NCI-H510A (cell line): ENCODE measurements at regions not wholly inside any gene's neighbourhood (a gene's known extent, or its start where the extent isn't known, plus 50 kb on each side); places are given as distances from the start of the nearest gene placed in this dataset.
"Not testable (repeated sequence)": the region's sequence is repeated elsewhere in the genome, so short reads cannot be mapped to it uniquely, and the experiment has no call there.

Experiments
- DNase-seq: peaks from one replicate; lab custom pipeline; 2025; lab: John Stamatoyannopoulos, UW

DNA sequence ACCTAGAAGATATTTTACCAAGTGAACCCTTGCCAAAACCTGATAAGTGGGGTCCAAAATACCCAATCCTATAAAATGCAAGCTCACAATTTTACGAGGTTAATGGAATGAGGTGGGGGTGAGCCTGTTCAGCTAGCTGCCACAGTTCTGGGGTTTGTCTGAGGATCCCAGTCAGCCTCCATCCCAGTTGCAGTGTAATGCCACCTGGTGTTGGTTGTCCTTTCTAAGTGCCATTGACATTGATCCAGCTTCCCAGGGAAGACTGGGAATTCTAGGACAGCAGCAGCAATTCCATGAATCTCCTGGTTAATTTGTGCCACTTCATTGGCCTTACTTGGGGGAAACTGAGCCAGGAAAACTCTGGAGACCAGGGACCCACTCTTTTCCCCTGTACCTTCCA lies 298.3 kb downstream of the RWDD3 start:
- DNase-seq = no peak

DNA sequence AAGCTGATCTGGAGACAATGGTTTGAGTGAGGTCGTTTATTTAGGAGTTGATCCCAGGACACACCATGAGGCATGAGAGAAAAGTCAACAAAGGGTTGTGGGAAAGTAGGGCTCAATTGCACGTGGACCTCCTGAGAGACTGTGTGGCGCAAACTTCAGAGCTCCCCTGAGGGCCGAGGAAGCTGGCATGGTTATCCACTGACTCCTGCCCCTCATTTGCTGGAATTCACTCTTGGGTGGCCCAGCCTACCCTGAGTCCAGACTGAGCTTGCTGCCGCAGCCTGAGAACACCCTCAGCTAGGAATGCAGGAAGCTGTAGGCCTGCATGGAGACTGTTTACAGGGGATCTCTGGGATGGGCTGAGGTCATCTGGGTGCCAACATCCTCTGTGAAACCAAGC lies 301.0 kb downstream of the RWDD3 start:
- DNase-seq = no peak

DNA sequence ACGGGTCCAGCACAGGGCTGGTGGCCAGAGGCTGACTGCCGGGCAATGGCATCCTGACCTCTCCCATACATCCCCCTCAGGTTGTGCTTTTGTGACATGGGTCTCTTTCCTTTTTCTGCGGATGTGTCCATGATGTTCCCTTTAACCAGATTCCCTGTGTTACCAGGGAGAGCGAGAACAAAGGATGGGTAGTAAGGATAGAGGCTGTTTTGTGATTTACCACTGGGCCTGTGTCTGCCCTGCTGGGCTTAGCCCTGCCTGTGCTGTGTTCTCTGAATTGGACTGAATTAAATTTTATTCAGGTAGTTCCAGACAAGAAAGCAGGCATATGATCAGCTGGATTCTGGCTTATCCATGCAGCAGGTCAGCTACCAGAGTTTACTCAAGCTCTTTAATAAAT lies 301.6 kb downstream of the RWDD3 start:
- DNase-seq = no peak

DNA sequence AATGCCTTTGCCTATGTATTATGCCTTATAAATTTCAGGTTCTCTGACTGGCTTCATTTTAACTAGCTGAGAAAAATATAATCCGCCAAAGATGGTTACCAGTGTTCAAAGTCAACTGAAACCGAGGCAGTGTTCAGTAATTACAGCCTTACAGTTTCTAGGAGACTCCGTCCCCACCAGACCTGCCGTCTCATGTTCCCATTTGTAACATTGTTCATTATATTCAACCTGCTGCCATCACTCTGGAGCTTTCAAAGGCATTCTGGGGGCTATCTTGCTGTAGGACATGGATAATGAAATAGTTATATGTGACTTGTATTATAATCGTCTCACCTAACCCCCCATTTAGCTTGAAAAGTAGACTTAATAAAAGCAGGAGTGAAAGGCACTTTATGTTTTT lies 302.5 kb downstream of the RWDD3 start:
- no peak for DNase-seq

DNA sequence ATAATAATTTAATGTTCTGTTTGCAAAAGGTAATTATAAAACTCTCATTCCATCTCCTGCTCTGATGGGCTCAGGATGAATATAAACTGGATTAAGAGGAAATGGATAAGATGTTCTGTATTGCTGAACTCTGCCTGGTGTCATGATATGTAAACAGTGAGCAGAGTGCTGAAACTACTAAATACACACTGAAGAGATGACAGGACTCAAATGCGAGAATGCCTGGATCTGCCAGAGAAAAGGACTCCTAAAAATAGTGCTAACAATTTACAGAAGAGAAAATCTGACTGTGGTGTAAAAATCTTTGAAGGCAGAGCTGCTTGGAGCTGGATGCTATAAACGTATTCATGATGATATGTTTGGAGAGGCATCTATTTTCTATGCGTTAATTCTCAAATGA lies 303.2 kb downstream of the RWDD3 start:
- DNase-seq = no peak

DNA sequence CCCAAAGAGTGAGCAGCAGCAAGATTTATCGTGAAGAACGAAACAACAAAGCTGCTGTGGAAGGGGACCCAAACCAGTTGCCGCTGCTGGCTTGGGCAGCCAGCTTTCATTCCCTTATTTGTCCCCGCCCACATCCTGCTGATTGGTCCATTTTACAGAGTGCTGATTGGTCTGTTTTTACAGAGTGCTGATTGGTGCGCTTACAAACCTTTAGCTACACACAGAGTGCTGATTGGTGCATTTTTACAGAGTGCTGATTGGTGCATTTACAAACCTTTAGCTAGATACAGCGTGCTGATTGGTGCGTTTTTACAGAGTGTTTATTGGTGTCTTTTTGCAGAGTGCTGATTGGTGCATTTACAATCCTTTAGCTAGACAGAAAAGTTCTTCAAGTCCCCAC lies 304.2 kb downstream of the RWDD3 start:
- DNase-seq = not testable (repeated sequence)

DNA sequence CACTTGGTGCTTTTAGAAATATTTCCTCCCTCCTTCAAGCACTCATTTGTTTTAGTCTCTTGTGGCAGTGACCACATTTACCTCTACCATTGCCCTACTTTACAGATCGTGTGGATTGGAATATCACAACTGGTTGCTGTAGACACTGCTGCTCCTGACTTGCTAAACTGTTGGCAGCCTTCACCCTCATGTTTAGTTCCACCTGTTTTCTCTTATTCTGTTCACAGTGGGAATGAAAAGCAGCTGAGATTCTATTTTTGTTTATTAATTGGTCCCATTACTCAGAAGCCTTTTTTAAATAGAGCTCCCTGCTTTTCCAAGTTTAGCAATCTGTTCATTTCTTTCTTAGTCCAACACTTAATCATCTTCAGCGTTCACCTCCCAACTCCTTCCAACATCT lies 308.9 kb downstream of the RWDD3 start:
- DNase-seq = no peak

DNA sequence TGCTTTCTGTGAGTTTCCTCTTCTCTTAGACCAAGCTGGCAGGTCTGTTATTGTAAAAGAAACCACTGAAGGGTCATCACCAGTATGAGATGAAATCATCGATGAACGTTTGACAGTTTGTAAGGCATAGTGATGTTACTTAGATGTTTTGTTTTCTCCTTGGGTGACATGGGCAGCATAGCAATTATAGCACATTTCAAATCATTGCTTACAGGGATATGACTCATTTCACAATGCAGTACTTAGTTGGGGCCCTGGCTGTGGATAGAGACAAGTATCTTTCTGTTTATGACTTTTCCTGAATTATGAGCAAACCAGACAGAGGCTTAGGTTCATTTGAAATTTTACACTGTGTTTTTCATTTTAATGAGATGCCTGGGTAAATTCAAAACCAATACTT lies 313.0 kb downstream of the RWDD3 start:
- no peak for DNase-seq

DNA sequence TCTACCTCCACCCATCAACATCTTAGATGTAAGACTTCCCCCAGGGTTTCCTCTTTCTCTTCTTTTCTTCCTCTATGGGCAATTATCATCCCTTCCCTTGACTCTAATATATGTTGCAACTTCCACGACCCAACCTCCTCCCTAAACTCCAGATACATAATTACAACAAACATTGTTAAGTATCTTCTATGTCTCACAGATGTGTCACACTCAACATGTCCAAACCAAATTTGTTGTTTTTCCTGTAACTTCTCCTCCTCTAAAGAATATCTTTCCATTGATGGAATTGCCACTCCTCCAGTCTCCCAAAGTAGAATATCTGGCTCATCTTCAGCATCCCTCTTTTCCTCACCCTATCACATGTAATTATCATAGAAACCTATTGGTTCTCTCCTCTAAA lies 314.2 kb downstream of the RWDD3 start:
- DNase-seq = no peak

DNA sequence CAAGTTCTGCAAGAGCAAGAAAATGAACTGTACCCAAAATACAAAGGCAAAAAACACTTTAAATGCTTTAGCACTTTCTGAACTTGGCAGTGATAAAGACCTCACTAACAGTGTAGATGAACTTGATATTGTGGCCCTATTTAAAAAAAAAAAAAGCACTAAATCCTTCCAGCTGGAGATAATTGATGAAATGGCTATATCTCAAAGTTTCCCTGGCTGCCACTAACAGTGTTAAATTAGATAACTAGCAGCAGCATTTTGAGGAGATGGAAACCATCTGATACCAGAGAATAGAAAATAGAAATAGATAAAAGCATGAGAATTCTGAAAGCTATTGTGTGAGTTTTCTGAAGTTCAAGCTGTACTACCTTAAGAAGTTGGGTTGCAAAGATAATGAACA lies 317.2 kb downstream of the RWDD3 start:
- no peak for DNase-seq

DNA sequence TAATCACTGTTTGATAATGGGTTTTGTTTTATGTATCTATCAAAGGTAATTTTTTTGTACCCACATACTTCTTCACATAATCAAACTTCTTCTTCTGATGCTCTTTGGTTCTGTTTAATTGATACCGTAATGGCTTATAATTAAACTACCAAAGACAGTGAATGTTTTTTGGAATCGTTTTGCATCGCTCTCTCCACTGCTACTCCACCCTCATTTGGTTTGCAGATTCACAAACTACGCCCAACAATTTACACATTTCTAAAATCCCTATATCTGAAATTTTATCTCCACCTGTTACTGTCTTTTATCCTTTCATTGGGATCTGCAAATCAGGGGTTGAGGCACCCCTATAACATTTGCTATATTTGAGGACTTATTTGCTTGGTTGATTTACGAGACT lies 319.6 kb downstream of the RWDD3 start:
- no peak for DNase-seq

DNA sequence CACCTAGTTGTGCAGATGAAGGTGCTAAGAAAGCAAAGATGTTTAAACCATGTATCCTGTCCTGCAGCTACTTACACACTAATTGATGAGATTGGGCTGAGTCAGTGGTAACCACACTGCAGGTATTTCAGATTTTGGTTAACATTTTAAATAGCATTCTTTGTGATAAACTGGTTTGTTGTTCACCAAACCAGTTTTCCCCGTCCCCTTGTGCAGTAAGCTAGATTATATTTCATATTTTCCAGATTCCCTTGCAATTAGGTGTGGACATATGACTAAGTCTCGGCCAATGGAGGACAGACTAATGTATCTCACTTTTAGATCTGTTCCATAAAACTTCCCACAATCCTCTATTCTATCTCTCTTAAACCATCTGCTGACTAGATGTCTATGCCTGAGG lies 320.4 kb downstream of the RWDD3 start:
- no peak for DNase-seq

DNA sequence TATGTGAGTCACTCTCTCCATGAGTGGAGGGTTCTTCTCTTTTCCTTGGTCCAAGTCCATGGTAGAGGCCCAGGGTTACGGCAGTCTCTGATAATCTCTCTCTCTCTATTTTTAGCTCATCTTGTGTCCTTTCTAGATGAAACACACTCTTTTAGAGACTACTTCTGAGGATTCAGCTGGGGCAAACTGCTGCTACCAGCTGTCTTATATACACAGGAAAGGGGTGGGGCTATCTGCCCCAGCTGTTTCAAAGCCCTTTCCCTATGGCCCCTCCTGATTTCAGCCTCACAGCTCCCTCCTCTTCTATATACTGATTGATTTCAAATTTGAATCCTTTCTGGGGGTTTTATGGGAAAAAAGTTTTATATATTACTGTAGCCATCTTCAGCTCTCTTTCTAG lies 324.8 kb downstream of the RWDD3 start:
- DNase-seq = no peak

DNA sequence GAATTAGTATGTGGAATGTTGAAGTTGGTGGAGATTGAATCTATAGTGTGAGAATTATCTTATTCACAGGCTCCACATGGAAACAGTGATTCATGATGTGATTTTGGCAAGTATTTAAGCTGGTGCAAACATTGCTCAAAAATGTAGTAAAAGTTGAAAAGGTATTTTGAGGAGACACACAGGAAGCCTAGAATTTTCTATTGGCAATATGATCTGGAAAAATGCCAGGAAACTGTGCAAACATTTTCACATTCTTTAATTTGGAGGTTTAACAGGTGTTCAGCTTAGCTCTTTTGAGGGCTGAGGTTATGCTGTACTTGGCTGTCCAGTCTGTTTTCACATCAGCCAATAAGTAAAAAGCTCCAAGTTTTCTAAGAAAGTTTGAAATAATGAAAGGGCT lies 327.3 kb downstream of the RWDD3 start:
- DNase-seq = no peak

DNA sequence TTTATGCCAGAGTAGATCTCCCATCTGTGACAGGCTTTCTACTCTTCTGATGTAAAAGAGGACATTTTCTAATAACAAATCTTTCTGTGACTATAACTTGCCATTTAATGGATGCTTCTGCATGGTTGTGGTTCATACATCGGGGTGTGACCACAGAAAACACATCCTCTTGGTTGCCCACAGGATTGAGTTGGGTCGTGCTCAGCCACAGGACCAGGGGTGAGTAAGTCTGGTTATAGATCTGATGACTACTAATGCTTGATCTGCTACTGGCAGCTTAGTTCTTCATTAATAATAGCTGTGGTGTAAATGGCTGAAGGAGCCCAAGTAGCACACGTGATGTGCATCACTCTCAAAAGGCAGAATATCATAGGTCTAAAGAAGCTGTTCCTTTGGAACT lies 328.2 kb downstream of the RWDD3 start:
- DNase-seq = no peak

DNA sequence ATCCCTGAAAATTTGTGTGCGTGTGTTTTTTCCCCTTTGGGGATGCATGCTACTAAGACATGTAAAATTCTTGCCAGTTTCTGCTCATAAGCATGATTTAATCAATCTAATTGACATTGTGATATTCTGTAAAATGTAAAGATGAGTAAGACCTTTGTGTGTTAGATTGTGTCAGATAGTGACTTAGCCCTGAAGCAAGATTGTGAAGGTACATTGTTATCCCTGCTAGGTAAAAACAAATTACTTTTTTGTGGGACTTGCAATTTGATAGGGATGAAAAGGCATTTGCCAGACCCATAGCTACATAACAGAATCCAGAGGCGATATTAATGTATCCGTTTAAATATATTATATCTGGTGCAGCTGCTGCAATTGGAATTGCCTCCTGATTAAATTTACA lies 338.0 kb downstream of the RWDD3 start:
- DNase-seq = no peak

DNA sequence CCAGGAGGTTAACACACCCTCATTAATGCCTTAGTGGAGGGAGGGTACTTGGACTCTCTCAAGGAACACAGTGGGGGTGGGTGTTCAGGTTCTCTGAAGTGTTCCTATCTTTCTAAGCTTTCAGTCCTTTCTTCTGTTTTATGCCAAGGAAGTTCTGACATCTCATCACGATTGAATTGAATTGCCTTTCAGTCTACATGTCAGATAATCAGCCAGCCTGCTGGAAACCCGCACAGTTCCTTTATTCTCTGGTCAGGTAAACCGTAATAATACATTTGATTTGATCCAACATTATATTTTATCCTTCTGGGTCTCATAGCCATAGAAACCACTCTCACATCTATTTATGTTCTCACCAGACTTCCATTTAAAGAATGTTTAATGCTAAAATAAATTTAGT lies 339.0 kb downstream of the RWDD3 start:
- no peak for DNase-seq

DNA sequence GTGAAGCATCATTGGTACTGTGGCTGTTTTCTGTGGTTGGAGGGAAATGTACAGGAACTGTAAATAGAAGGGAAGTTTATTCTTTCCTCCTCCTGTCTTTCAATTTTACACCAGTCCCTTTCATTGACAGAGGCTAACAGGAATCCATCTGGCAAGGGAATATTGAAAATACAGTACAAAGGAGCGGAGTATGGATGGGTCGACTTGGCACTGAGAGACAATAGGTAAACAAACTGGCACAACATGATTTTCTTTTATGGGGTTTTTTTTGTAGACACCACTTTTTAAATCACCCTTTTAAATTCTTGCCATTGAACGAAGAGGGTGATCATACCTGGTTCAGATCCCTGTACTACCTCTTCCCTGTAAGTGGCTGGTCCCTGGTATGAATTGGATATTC lies 341.3 kb downstream of the RWDD3 start:
- no peak for DNase-seq

DNA sequence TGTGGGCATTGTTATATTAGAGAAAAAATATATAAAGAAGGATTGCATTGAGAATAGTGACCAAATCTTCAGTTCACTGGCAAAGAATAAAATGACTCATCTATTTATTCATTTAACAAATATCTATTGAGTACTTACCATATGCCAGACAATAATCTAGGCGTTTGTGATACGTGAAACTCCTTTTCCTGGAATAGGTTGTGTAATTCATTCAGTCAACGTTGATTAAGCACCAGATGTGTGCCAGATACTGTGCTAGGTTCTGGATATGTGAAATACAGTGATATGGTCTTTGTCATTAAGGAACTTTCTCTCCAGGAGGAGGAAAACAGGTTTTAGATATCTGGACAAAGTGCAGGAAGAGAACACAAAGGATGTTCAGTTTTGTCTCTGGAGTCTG lies 344.5 kb downstream of the RWDD3 start:
- no peak for DNase-seq

DNA sequence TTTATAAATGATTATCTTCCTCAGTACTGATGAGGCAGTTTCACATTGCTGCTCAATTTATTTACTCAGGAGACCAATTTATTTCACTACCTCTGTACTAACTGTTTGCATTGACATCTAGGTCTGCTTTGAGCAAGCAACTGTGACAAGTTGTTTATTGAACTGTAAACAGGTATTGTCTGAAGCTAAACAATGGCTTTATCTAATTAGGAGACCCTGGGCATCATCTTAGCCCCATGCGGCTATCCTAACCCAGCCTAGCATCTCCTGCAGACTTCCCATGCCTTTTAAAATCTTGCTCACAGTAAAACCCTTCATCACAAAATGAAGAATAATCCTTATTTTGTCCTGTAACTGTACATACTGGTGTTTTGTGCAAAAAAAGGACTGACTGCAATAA lies 348.2 kb downstream of the RWDD3 start:
- no peak for DNase-seq

DNA sequence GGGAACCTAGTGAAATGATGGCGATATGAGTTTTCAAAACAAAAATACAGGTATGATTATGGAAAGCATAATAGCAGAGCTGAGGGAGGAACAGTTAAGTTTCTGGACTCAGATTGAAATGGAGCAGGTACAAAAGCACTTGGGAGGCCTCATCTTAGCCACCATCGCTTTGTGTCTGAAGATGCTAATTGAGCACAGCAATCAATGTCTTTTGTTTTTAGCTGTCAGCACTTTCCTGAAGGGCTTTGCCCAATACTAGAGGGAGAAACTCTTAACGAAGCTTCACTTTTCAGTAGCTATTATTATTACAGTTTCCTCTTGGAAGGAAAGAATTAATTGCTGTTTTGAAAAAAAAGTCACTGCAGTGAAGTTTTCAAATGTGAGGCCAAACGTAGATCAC lies 348.7 kb downstream of the RWDD3 start:
- no peak for DNase-seq

DNA sequence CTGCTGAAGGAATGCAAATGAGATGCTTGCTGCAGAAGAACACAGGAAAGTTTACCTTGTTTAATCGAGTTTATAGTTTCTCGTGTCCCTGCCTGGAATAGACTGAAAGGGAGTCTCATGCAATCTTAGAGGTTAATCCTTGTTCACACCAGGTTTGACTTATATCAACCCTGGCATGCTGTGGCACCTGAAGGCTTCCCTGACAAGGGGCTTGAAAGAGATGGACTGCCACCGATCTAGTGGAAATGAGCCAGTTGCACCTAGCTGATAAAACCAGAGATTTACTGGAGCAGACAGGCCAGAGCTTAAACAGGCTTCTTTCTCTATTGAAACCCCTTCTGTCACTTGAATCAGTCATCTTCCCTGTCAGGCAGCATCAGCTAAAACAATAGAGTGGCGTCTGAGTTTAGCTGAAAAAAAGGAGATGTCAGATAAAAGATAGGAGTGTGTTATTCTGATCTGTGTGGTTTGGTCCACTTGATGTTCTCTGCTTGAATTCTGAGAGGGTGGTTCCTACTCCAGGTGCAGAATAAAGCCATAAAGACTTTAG lies 349.7 kb downstream of the RWDD3 start:
- DNase-seq = no peak

DNA sequence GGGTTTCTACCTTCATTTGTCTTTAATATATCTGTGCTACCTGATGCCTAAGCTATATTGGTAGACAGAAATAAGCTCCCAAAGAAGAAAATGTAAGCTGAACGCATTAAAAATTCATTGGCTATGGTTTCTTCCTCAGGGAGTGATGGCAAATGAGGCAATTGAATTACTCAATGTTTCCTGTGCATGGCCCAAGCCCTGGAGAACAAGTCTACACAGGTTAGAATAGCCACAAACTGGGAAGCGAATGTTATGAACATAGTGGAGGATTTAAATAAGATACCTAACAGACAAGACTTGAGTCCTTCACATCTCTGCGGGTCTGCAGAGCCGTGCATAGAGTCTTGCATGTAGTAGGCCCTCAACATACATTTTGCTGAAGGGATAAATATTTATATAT lies 350.3 kb downstream of the RWDD3 start:
- DNase-seq = no peak

DNA sequence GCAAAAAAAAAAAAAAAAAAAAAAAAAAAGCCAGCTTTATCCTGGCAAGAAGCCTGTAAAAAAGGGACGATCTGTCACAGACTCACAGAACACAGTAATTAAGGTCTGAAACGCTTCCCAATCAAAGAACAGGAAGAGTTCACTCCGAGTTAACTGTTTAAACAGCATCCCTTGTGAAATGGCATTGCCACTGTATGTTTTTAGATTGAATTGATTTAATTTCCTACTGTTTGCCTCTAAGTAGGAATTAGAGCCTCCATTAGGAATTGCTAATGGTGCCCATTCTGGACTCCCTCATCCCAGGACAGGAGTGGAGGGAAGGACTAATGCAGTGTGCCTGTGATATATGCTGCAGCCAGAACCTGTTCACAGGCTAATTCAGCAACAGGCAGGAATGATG lies 370.8 kb downstream of the RWDD3 start:
- DNase-seq = no peak

DNA sequence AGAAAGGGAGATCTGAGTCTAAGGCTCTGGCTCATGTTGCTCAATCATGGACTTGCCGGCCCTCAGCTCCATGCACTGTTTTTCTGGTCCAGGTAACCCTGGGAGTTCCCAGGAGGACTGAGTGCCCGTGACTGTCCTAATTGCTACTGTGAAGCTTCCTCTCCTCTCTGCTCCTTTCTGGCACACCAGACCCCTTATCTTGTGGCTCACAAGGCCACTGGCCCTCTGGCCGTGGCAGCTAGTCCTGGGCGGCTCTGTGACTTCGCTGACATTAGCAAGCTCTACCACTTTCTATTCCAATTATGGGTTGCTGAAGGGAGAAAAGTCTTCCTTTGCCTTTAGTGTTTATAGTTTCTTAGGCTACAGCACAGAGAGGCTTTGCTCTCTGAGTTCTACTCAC lies 380.2 kb downstream of the RWDD3 start:
- no peak for DNase-seq
